T-helper 1 cell treated with Interleukin-12 subunit alpha and Interleukin-12 subunit beta and Interleukin-4 antibody, amounts not matched to agents 30 μg/mL and 1 μg/mL, for 36 hours (primary cell): ENCODE measurements at regions not wholly inside any gene's neighbourhood (a gene's known extent, or its start where the extent isn't known, plus 50 kb on each side); places are given as distances from the start of the nearest gene placed in this dataset.

Source experiments
- H3K27ac Mint-ChIP-seq: one replicate; pipeline ENCODE4 v1.8.0; 2021; ENCODE audit warnings: mild to moderate bottlenecking, mixed read lengths
- H3K27me3 Mint-ChIP-seq: one replicate; pipeline ENCODE4 v1.8.0; 2021; ENCODE audit warnings: low read depth, mixed read lengths
- H3K36me3 Mint-ChIP-seq: one replicate; pipeline ENCODE4 v1.8.0; 2021; ENCODE audit warnings: low read depth, mixed read lengths
- H3K4me1 Mint-ChIP-seq: one replicate; pipeline ENCODE4 v1.8.0; 2021; ENCODE audit warnings: low read depth, mixed read lengths
- H3K4me3 Mint-ChIP-seq: one replicate; pipeline ENCODE4 v1.8.0; 2021; ENCODE audit warnings: mild to moderate bottlenecking, moderate library complexity, mixed read lengths
- H3K9me3 Mint-ChIP-seq: one replicate; pipeline ENCODE4 v1.8.0; 2021; ENCODE audit warnings: mixed read lengths

DNA sequence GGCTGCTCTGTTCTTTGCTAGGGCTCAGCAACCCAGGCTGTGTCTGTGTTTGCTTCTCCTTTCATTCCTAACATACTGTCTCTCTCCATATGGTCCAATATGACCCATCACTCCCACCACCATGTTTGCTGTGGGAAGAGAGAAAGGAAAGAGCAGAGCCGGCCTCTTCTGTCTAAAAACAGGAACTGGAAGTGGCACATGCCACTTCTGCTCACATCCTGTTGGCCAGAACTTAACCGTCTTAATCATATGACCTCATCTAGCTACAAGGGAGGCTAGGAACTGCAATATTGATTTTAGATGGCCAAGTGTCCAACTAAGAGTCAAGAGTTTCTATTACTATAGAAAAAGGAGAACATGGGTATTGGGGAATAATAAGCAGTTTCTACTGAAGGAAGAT, 212.5 kb upstream of the CHD6 start:
- Mint-ChIP-seq H3K9me3 (no peaks in the 10 kb centered on the region), H3K4me1 (no peaks in the 10 kb centered on the region), H3K4me3 (no peak overlapping the region), H3K27ac (no peak overlapping the region), H3K27me3 (no peaks in the 10 kb centered on the region), H3K36me3 (no peaks in the 10 kb centered on the region)

DNA sequence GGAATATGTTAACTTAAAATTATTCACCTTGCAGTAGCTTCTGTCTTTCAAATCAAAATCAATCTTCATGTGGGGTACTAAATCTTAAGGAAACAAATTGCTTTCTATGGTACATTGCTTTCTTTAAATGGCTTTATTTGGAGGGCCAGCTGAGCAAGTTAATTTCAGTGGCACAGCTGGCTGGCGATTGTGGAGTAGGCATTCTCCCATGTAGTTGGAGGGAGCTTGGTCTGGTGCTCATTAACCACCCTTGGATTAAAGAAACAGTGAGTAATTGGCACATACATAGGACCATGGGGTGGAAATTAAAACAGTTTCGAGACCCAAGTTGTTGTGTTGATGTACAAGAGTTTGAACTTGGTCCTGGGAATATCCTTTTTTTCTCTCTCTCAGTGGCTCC, 201.3 kb upstream of the CHD6 start:
- Mint-ChIP-seq H3K4me3 (no peak overlapping the region), H3K36me3 (no peaks in the 10 kb centered on the region), H3K9me3 (no peaks in the 10 kb centered on the region), H3K4me1 (no peaks in the 10 kb centered on the region), H3K27me3 (no peaks in the 10 kb centered on the region), H3K27ac (no peak overlapping the region)

DNA sequence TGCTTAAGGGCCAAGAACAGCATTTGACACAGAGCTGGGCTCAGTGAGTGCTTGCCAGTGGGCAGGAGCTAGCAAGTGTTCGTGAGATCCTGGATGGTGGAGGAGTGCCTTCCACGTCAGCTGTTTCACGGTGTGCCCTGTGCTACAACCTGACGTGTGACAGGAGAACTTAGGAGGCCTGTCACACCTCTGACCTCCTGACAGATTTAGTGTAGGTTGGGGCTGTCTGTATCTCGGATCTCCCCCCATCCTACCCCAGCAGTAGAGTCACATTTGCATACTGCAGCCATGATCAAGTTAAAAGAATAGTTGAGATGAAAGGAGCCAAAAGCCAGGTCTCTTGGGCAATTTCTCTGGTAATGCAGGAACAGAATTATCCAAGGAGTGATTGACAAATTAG, 200.8 kb upstream of the CHD6 start:
- no peak overlapping the region for H3K4me3 Mint-ChIP-seq
- no peaks in the 10 kb centered on the region for H3K9me3 Mint-ChIP-seq
- H3K27ac Mint-ChIP-seq, result no peak overlapping the region
- no peaks in the 10 kb centered on the region for H3K27me3 Mint-ChIP-seq
- no peaks in the 10 kb centered on the region for H3K36me3 Mint-ChIP-seq
- no peaks in the 10 kb centered on the region for H3K4me1 Mint-ChIP-seq

DNA sequence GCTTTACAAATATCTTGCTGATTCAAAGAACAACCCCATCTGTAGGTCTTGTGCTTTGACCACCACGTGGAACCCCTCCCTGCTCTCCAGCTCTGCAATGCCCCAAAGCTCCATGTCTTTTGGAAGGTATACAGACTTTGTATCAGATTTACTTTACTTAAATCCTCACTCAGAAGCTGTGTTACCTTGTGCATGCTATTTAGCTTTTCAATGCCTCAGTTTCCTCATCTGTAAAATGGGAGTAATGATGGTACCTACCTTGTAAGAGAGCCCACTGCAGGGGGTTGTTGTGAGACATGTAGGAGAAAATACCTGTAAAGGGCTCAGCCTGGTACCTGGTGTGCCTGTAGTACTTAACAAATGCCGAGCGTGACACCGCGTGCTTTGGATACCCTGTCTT, 200.2 kb upstream of the CHD6 start:
- no peaks in the 10 kb centered on the region for H3K36me3 Mint-ChIP-seq
- H3K4me1 Mint-ChIP-seq, result no peaks in the 10 kb centered on the region
- no peak overlapping the region for H3K27ac Mint-ChIP-seq
- no peaks in the 10 kb centered on the region for H3K9me3 Mint-ChIP-seq
- no peaks in the 10 kb centered on the region for H3K27me3 Mint-ChIP-seq
- no peak overlapping the region for H3K4me3 Mint-ChIP-seq

DNA sequence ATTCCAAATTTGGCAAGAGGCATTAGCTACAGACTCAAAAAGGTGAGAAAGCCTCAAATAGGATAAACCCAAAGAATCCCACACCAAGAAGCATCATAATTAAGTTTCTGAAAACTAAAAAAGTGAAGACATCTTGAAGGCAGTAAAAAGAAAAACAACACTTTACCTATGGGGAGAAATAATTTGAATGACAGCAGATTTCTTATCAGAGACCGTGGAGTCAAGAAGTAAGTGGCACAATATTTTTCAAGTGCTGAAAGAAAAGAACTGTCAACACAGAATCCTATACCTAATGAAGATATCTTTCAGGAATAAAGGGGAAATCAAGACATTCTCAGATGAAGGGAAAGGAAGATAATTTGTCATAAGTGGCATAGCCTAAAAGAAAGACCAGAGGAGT, 193.3 kb upstream of the CHD6 start:
- peaks cover 3% of the 10 kb centered on the region for H3K9me3 Mint-ChIP-seq
- H3K4me3 Mint-ChIP-seq, result no peak overlapping the region
- no peaks in the 10 kb centered on the region for H3K4me1 Mint-ChIP-seq

DNA sequence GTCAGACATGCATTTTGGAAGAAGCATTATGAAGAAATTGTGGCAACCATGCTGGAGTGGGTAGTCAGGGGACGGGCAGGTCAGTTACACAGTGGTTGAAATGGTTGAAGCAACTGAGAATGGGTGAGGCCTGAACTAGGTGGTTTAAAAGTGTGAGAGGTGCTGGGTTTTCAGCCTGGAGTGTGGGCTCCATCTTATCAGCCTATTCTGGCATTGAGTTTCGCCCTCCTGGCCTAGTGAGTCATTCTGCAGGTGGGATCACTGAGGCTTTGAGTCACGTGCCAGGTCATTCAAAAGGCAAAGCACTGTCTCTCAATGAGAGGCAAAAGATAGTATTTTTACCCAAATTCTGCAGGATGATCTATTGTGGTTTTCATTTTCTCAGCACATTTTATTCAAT, 181.9 kb upstream of the CHD6 start:
- Mint-ChIP-seq H3K27me3 (no peaks in the 10 kb centered on the region), H3K27ac (no peak overlapping the region), H3K4me1 (no peaks in the 10 kb centered on the region), H3K36me3 (no peaks in the 10 kb centered on the region), H3K9me3 (no peaks in the 10 kb centered on the region), H3K4me3 (no peak overlapping the region)

More for the DNA sequence above, 193.3 kb upstream of the CHD6 start:
- H3K27ac Mint-ChIP-seq, result no peak overlapping the region
- H3K36me3 Mint-ChIP-seq, result no peaks in the 10 kb centered on the region
- no peaks in the 10 kb centered on the region for H3K27me3 Mint-ChIP-seq

DNA sequence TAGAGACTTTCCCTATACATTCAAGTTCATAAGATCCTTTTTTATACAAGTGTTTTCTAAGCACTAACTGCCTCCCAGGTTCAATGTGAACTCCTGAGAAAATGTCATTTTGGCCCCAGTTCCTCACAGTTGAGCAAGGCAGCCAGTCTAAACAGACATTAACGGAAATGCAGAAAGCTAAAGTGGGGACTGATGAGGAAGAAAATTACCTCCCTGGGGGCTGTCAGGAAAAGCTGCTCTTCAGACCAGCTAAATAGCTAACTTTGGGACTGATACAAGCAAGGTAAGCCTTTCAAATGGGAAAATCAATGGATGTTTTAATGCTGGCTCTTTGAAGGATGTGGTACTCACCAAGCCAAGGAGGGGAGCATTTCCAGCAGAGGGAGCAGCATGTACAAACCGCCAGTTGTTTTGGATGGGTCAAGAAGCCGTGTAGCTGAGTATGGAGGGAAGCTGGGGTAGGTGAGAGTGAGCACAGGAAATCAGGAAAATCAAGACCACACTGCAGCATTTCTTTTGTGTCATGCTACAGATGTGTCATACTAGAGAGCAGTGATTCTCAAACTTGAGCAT, 180.8 kb upstream of the CHD6 start:
- Mint-ChIP-seq H3K4me3 (no peak overlapping the region), H3K9me3 (no peaks in the 10 kb centered on the region), H3K27ac (no peak overlapping the region), H3K27me3 (no peaks in the 10 kb centered on the region), H3K36me3 (no peaks in the 10 kb centered on the region), H3K4me1 (no peaks in the 10 kb centered on the region)

DNA sequence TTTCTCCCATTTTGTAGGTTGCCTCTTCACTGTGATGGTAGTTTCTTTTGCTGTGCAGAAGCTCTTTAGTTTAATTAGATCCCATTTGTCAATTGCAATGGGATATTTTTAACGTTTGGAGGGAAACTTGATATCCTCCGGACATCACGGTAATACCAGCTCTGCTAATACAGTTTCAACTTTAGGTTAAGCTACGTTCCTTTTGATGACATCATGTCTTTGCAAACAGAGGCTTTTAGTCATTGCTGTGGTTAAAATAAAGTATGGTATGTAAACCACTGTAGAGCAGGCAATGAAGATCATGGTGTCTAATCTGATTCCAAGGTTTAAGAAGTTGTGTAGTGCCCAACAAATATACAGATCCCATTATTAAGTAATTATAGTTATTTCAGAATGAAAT, 168.0 kb upstream of the CHD6 start:
- Mint-ChIP-seq H3K4me3 (no peak overlapping the region), H3K27me3 (no peaks in the 10 kb centered on the region), H3K27ac (no peak overlapping the region), H3K36me3 (no peaks in the 10 kb centered on the region), H3K4me1 (no peaks in the 10 kb centered on the region), H3K9me3 (no peaks in the 10 kb centered on the region)

DNA sequence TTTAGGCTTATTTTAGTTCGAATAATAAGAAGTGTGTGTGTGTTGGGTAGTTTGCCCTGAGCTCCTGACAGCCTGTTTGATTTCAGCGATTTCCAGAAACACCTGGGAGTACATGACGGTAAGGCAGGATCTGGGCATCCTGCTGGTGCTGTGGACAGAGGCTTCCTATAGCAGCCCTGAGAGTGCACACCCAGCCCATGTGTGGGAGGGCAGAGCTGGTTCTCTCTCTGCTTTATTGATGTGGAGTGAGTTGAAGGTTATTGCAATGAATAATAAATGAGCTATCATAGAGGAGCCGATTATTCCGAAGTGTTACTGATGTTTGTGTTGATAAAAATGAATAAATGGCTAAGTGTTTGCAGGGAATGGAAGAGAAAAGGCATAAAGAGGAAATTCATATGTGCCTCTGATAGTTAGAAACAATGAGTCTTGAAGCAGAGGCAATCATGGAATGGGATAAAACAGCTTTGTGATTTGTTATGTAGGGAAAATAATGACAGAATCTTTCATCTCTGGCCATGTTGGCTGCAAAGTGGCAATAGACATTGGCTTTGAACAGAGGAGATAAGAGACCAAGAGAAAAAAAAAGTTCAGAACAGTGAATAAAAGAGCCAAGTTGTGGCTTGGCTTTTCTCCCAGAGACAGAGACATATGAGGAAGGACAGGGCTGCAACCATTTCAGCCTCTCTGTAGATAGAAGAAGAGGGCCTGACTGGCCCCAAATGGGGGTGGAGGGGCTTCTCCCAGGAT, 166.2 kb upstream of the CHD6 start:
- Mint-ChIP-seq H3K36me3 (no peaks in the 10 kb centered on the region), H3K27me3 (no peaks in the 10 kb centered on the region), H3K4me3 (no peak overlapping the region), H3K27ac (no peak overlapping the region), H3K4me1 (no peaks in the 10 kb centered on the region), H3K9me3 (no peaks in the 10 kb centered on the region)

DNA sequence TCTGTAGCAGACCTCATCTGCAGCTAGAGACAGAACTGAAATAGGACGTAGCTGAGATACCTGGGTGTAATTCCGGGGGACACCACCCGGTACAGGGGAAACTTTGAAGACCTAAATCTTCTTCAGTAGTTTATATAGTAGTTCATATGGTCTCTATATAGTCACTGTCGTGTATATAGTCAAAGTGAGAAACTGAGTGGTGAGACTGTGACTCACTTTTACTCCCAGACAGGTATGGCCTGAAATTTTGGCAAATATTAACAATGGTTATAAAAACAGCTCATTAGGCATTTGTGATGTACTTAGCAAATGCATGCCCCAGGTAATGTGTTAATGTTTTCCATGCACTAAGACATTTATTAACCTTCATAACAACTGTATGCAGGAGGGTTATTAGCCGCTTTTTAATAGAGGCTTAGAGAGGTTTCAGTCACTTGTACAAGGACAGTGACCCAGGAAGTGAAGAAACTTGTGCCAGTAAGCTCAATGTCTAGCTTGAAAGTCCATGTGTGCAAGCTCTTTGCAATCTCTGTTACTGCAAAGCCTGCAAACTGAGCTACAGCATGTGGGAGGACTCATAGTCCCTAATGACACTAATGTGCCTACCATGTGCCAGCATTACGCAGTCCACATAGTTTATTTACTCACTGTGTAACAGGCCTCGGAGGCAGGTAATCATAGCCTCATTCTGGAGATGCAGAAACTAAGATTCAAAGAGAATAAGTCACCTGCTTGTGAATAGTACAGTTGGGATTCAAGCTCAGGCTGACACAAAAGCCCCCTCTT, 165.4 kb upstream of the CHD6 start:
- H3K9me3 Mint-ChIP-seq, result no peaks in the 10 kb centered on the region
- no peaks in the 10 kb centered on the region for H3K36me3 Mint-ChIP-seq
- no peak overlapping the region for H3K4me3 Mint-ChIP-seq
- H3K4me1 Mint-ChIP-seq, result no peaks in the 10 kb centered on the region
- H3K27me3 Mint-ChIP-seq, result no peaks in the 10 kb centered on the region
- no peak overlapping the region for H3K27ac Mint-ChIP-seq

DNA sequence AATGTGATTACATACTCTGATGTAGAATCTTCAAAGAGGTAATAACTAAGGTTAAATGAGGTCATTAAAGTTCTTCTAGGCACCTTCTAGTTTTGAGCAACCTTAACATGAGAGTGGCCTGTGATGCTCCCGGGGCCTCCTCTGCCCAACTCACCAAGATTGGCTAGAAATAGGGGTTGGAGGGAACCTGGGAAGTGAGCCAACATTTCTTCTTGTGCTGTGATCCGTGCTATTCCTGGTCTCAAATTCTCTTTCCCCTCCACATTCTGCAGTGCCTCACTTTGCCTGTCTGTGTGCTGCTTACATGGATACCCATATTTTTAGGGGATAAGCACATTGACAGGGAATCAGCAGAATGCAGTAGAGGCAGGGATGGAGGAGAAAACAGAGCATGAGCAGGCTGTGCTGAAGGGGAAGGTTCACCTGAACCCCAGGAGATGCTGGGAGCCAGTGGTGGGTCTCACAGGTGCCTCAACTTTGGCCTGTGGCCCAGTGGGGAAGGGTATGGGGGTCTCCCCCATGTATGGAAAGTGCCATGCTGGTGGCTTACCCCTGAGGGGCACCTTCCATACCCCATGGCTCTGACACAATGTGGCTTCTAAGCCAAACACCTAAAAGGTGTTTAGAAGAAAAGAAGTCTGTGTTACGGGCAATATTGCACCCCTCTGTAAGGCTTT, 164.7 kb upstream of the CHD6 start:
- H3K4me1 Mint-ChIP-seq, result no peaks in the 10 kb centered on the region
- no peaks in the 10 kb centered on the region for H3K9me3 Mint-ChIP-seq
- no peaks in the 10 kb centered on the region for H3K36me3 Mint-ChIP-seq
- H3K27me3 Mint-ChIP-seq, result no peaks in the 10 kb centered on the region
- H3K4me3 Mint-ChIP-seq, result no peak overlapping the region
- no peak overlapping the region for H3K27ac Mint-ChIP-seq

DNA sequence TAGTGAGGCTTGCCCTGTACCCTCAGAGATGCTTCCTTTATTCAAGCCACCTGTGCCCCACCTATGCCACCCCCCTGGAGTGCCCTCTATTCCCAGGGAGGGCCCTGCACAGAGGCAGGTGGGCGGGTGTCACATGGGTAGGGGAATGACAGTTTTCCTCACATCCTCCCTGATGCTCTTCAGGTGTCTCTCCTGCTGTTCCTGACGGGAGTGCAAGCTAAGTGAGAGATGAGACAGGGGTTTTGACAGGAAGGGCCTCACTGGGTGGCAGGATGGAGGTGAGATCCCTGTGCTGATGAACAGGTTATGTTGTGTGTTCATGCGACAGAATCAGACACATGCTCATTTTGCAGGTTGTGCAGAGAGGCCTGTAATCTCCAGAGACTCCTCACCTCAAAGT, 164.1 kb upstream of the CHD6 start:
- Mint-ChIP-seq H3K27me3 (no peaks in the 10 kb centered on the region), H3K27ac (no peak overlapping the region), H3K4me1 (no peaks in the 10 kb centered on the region), H3K4me3 (no peak overlapping the region), H3K9me3 (no peaks in the 10 kb centered on the region), H3K36me3 (no peaks in the 10 kb centered on the region)

DNA sequence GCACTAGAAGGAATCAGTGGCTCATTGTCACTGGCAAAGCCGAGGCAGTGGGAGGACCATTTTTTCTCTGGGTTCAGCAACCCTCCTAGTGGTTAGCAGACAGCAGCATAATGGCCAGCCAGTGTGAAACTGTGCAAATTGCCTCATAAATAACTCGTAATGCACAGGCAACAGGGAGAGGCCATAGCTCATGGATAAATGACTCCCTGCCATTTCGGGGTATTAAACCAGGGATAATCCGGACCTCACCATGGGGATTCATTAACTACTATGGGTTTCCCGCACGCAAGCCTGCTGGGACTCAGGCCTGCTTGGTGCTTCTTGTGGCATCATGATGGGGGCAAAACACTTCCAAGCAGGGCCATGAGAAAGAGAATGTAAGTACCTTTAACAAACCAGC, 158.2 kb upstream of the CHD6 start:
- no peak overlapping the region for H3K4me3 Mint-ChIP-seq
- no peaks in the 10 kb centered on the region for H3K36me3 Mint-ChIP-seq
- H3K27me3 Mint-ChIP-seq, result no peaks in the 10 kb centered on the region
- no peaks in the 10 kb centered on the region for H3K4me1 Mint-ChIP-seq
- H3K27ac Mint-ChIP-seq, result no peak overlapping the region
- no peaks in the 10 kb centered on the region for H3K9me3 Mint-ChIP-seq

DNA sequence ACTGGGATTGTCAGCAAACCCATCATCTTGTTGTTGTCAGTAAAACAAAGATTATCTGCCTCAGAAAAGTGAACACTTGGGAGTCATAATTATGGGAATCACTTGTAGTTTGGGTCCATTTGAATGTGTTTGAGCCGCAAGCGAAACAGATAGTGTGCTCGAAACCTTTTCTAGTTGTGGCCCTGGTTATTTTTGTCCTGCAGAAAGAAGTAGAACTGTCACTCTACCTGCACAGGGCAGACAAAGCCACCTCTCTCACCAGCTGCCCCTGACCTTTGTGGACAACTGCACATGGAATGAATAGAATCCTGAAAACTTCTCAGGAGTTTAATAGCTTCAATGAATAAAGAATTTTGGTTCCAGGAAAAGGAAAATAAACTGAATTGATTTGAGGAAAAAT, 156.1 kb upstream of the CHD6 start:
- no peaks in the 10 kb centered on the region for H3K9me3 Mint-ChIP-seq
- no peaks in the 10 kb centered on the region for H3K4me1 Mint-ChIP-seq
- no peaks in the 10 kb centered on the region for H3K27me3 Mint-ChIP-seq

DNA sequence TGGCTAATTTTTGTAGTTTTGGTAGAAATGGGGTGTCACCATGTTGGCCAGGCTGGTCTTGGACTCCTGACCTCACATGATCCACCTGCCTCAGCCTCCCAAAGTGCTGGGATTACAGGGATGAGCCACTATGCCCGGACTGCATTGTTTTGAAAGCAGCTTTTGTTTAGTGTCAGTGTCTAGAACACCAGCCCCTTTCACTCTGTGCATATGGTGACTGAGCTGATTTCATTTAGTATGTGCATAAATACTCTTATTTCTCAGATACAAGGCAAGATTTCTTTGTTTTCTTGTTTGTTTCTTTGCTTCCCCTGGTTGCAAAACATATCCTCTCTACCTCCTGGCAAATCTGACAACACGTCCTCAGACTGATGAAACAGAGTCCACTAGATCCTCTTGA, 152.8 kb upstream of the CHD6 start:
- H3K27me3 Mint-ChIP-seq, result no peaks in the 10 kb centered on the region
- no peaks in the 10 kb centered on the region for H3K36me3 Mint-ChIP-seq
- no peaks in the 10 kb centered on the region for H3K4me1 Mint-ChIP-seq
- no peaks in the 10 kb centered on the region for H3K9me3 Mint-ChIP-seq
- no peak overlapping the region for H3K4me3 Mint-ChIP-seq
- H3K27ac Mint-ChIP-seq, result no peak overlapping the region

More for the DNA sequence above, 156.1 kb upstream of the CHD6 start:
- Mint-ChIP-seq H3K27ac (no peak overlapping the region), H3K36me3 (no peaks in the 10 kb centered on the region), H3K4me3 (no peak overlapping the region)
